Mesodermal cell (in vitro differentiated cells): ENCODE measurements at regions not wholly inside any gene's neighbourhood (a gene's known extent, or its start where the extent isn't known, plus 50 kb on each side); places are given as distances from the start of the nearest gene placed in this dataset.
"Not testable (repeated sequence)": the region's sequence is repeated elsewhere in the genome, so short reads cannot be mapped to it uniquely, and the experiment has no call there.

Experiments
- H3K27ac ChIP-seq: 2 replicates; pipeline ENCODE4 v1.7.0; 2013; ENCODE audit warnings: mild to moderate bottlenecking, low read depth, low read length, moderate library complexity; ENCODE audit not compliant: severe bottlenecking
- H3K36me3 ChIP-seq: 2 replicates; pipeline ENCODE4 v1.7.1; 2013; ENCODE audit warnings: mild to moderate bottlenecking, low read length, moderate library complexity; ENCODE audit not compliant: control insufficient read depth, insufficient read depth
- H3K4me1 ChIP-seq: one replicate; pipeline ENCODE4 v1.7.1; 2013; ENCODE audit warnings: mild to moderate bottlenecking, low read length; ENCODE audit not compliant: insufficient read depth, control insufficient read depth, poor library complexity, severe bottlenecking
- H3K4me3 ChIP-seq: 2 replicates; pipeline ENCODE4 v1.7.0; 2013; ENCODE audit warnings: low read length, control low read depth, mild to moderate bottlenecking; ENCODE audit not compliant: insufficient read depth, poor library complexity, severe bottlenecking; ENCODE audit errors: extremely low read depth
- H3K9me3 ChIP-seq: 2 replicates; pipeline ENCODE4 v1.7.1; 2013; ENCODE audit warnings: mild to moderate bottlenecking, low read length, moderate library complexity; ENCODE audit not compliant: control insufficient read depth
- WGBS, 2 experiments: methylation state at CpG; one replicate each; pipeline ENCODE4 v1.1.5; 2013; ENCODE audit warnings: missing lambda C conversion rate in 2 of 2; ENCODE audit not compliant: insufficient coverage in 2 of 2; 5-methylcytosine and 5-hydroxymethylcytosine counted together

DNA sequence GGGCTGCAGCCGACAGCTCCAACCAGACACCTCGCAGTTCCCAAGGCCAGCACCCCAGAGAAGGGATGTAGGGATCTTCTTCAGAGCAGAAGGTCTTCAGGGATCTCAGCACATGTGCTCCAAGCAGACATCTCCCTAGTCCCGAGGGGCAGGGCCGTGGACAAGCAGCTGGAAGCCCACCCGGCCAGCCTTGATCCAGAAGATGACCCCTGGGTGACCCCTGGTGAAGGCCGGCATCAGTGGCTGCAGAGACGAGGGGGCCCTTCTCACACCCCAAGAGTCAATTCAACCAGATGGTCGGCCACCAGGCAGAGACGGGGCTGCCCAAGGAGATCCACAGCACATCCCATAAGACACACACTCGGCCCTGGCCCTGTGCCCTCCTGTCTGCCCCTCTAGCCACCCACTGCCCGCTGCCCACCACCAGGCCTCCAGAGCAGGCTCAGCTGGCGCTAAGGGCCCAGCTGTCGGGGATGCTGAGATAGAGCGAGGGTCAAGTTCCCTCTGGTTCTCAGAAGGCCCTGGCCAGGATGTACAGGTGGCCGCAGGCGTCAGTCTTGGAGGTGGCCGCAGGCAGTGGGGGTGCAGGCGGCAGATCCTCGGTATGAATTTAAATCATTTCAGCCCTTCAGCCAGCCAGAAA, 168.3 kb downstream of the BRD1 start:
- H3K36me3 ChIP-seq: no peaks in the 10 kb centered on the region
- no peak overlapping the region for H3K27ac ChIP-seq
- no peaks in the 10 kb centered on the region for H3K4me1 ChIP-seq
- 94 to 97% methylated on average over 17 to 18 of the region's 19 CpGs for WGBS, 2 experiments
- no peaks in the 10 kb centered on the region for H3K9me3 ChIP-seq
- no peak overlapping the region for H3K4me3 ChIP-seq

- no peak overlapping the region for H3K4me3 ChIP-seq
- WGBS, 2 experiments: 79 to 87% methylated on average over 8 of the region's 9 CpGs
- H3K27ac ChIP-seq: no peak overlapping the region
- no peaks in the 10 kb centered on the region for H3K9me3 ChIP-seq
- no peaks in the 10 kb centered on the region for H3K36me3 ChIP-seq
- no peaks in the 10 kb centered on the region for H3K4me1 ChIP-seq
Measured at GRCh38 chr22:49658902-49659280, 168.8 kb downstream of the BRD1 start.

GRCh38 chr22:49657974-49658590, 169.6 kb downstream of the BRD1 start:
- H3K4me3 ChIP-seq: no peak overlapping the region
- WGBS, 2 experiments: 89 to 93% methylated on average over 10 to 11 of the region's 12 CpGs
- H3K27ac ChIP-seq: no peak overlapping the region
- H3K9me3 ChIP-seq: no peaks in the 10 kb centered on the region
- no peaks in the 10 kb centered on the region for H3K36me3 ChIP-seq
- no peaks in the 10 kb centered on the region for H3K4me1 ChIP-seq

DNA sequence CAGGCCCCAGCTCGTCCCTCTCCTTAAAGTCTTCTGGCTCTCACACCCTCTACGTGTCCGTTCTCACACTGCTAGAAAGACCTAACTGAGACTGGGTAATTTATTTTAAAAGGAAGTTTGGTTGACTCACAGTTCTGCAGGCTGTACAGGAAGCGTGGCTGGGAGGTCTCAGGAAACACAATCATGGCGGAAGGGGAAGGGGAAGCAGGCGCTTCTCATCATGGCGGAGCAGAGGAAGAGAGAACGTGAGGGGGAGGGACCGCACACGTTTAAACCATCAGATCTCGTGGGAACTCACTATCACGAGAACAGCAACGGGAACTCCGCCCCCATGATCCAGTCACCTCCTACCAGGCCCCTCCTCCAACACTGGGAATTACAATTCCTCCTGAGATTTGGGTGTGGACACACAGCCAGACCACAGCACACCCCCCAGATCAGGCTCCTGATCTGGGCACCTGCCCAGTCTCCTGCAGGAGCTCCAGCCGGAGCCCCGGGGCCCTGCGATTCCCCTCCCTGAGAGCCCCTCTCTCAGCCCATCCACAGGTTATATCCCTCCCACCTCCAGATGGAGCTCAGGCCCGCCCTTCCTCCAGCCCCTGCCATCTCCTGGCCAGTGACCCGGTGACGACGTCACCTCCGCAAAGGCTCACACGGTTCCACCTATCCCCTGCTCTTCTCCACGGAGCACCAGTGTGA, 170.2 kb downstream of the BRD1 start:
- Histone ChIP-seq H3K4me1 (no peaks in the 10 kb centered on the region), H3K36me3 (no peaks in the 10 kb centered on the region), H3K4me3 (no peak overlapping the region), H3K27ac (no peak overlapping the region), H3K9me3 (no peaks in the 10 kb centered on the region)
- WGBS, 2 experiments: 85 to 93% methylated on average over 12 to 21 of the region's 24 CpGs

DNA sequence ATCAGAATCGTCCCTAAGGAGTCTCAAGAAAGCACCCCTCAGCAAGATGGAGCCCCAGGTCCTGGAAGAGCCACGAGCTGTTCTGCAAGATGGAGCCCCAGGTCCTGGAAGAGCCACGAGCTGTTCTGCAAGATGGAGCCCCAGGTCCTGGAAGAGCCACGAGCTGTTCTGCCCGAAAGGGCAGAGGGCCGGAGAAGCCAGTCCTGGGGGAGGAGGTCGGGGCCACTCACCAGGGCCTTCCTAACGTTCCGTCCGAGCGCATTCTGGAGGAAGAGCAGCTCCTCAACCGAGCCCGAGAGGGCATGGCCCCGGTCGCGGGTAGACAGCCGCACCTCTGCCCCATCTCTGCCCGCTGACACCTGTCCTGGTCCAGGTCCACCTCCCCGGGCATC, 170.8 kb downstream of the BRD1 start:
- H3K9me3 ChIP-seq, H3K27ac ChIP-seq, H3K4me1 ChIP-seq, H3K4me3 ChIP-seq, H3K36me3 ChIP-seq: not testable (repeated sequence)
- 82 to 87% methylated on average over 18 of the region's 19 CpGs for WGBS, 2 experiments

GRCh38 chr22:49656291-49656851, 171.3 kb downstream of the BRD1 start:
- WGBS, 2 experiments: 91 to 95% methylated on average over 24 of the region's 25 CpGs
- Histone ChIP-seq H3K4me3 (no peak overlapping the region), H3K4me1 (no peaks in the 10 kb centered on the region), H3K9me3 (no peaks in the 10 kb centered on the region), H3K27ac (no peak overlapping the region), H3K36me3 (no peaks in the 10 kb centered on the region)

GRCh38 chr22:49655168-49655812, 172.4 kb downstream of the BRD1 start:
- Histone ChIP-seq H3K4me3 (no peak overlapping the region), H3K36me3 (no peaks in the 10 kb centered on the region), H3K4me1 (no peaks in the 10 kb centered on the region), H3K9me3 (no peaks in the 10 kb centered on the region), H3K27ac (no peak overlapping the region)
- WGBS, 2 experiments: 62 to 67% methylated on average over 29 of the region's 29 CpGs

DNA sequence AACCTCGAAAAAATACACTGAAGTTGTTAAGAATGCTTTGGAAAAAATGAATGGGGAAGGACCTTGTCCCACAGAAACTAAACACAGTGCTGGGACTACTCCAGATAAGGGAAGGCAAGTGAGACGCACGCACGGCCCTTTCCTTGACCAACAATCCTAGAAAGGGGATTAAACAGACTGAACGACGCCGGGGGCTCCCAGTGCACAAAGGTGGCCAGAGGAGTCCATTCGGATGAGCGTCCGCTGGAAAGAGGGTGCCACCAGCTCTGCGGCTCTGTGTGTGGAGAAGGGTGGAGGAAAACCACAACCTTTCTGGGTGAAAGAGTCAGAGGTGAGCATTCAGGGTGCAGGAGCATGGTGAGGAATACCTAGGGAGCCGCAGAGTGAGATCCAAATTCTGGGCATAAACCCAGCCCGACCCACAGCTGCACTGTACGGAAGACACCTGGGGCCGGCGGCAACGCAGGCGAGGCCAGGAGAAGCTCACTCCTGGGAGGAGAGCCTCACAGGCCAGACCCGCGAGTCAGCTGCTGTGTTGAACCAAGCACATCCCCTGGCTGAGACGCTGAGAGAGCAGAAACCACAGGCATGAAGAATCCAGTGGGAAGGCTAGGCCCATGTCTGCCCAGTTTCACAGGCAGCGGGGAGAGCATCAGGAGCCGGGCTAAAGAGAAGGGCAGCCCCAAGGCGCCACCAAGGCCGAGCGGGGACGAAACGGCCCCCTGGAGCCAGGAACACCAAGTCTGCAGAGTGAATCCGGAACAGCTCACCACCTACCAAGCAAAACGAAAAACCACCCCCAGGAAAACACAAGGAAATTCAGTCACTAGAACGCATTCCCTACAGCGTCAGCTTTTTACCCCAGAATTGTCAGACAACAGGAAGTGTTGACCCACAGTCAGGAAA, 177.1 kb downstream of the BRD1 start:
- no peak overlapping the region for H3K27ac ChIP-seq
- 89 to 92% methylated on average over 26 to 28 of the region's 32 CpGs for WGBS, 2 experiments
- no peaks in the 10 kb centered on the region for H3K9me3 ChIP-seq
- H3K4me1 ChIP-seq: no peaks in the 10 kb centered on the region
- H3K36me3 ChIP-seq: no peaks in the 10 kb centered on the region
- no peak overlapping the region for H3K4me3 ChIP-seq

- no peaks in the 10 kb centered on the region for H3K4me1 ChIP-seq
- H3K9me3 ChIP-seq: no peaks in the 10 kb centered on the region
- WGBS, 2 experiments: 82 to 87% methylated on average over 25 to 28 of the region's 29 CpGs
- H3K27ac ChIP-seq: no peak overlapping the region
- H3K36me3 ChIP-seq: no peaks in the 10 kb centered on the region
- H3K4me3 ChIP-seq: no peak overlapping the region
Measured at GRCh38 chr22:49649166-49650068, 178.3 kb downstream of the BRD1 start.
